Breast epithelium (tissue), 3 donors: ENCODE measurements at regions not wholly inside any gene's neighbourhood (a gene's known extent, or its start where the extent isn't known, plus 50 kb on each side); places are given as distances from the start of the nearest gene placed in this dataset.

Source experiments
- CTCF ChIP-seq, 3 donors: fragments of 450-650 bp; IDR thresholded peaks; one replicate each; pipeline ENCODE4 v1.5.1; 2016 to 2017; ENCODE audit warnings: antibody characterized with exemption in 3 of 3, mild to moderate bottlenecking in 3 of 3, moderate library complexity in 3 of 3
- POLR2A ChIP-seq: fragments of 450-650 bp; IDR thresholded peaks from one replicate; pipeline ENCODE4 v1.6.1; 2016; ENCODE audit warnings: antibody characterized with exemption, mild to moderate bottlenecking, moderate library complexity
- POLR2AphosphoS5 ChIP-seq, 3 donors: sonication (generic); formaldehyde crosslinking; IDR thresholded peaks; one replicate each; pipeline ENCODE4 v1.6.1; 2017; ENCODE audit warnings: antibody characterized with exemption in 3 of 3

GRCh38 chr5:125310749-125311148 lies 564.3 kb upstream of the ZNF608 start:
- TF ChIP-seq CTCF (IDR thresholded peaks at IDR 0.05) (no peak), POLR2A (no peak), POLR2AphosphoS5 (IDR thresholded peaks at IDR 0.05) (no peak)
